HAP-1 (cell line): ENCODE measurements at regions not wholly inside any gene's neighbourhood (a gene's known extent, or its start where the extent isn't known, plus 50 kb on each side); places are given as distances from the start of the nearest gene placed in this dataset.
A peak's percentile ranks its signal among the peaks of the same experiment; 100 is the strongest.

Experiments
- DNase-seq, 2 experiments: peaks; one replicate each; pipeline ENCODE4 v3.0.0-alpha.2; 2016 to 2020; ENCODE audit warnings: low spot score in 2 of 2
- H3K27me3 ChIP-seq: fragments of 250-450 bp; sonication (Bioruptor Pico); 2 replicates; pipeline ENCODE4 v1.5.1; 2020; ENCODE audit warnings: low read depth, mild to moderate bottlenecking, moderate library complexity
- H3K36me3 ChIP-seq: fragments of 250-450 bp; sonication (Bioruptor Pico); replicated peaks from 2 replicates; pipeline ENCODE4 v1.5.1; 2020; ENCODE audit warnings: mild to moderate bottlenecking
- H3K4me1 ChIP-seq: fragments of 250-450 bp; sonication (Bioruptor Pico); 2 replicates; pipeline ENCODE4 v1.5.1; 2020; ENCODE audit warnings: mild to moderate bottlenecking
- H3K4me3 ChIP-seq: fragments of 250-450 bp; sonication (Bioruptor Pico); 2 replicates; pipeline ENCODE4 v1.5.1; 2020; ENCODE audit warnings: mild to moderate bottlenecking, moderate library complexity
- H3K9me3 ChIP-seq: fragments of 250-450 bp; sonication (Bioruptor Pico); 2 replicates; pipeline ENCODE4 v1.5.1; 2020; ENCODE audit warnings: mild to moderate bottlenecking, moderate library complexity
- in situ Hi-C: fragments of 300-500 bp; cut with MboI; formaldehyde crosslinking; loops from 3 replicates; pipeline ENCODE4 v1.14.3; 2020; ENCODE audit warnings: low sequenced_read_pairs, inconsistent platforms, mixed read lengths

DNA sequence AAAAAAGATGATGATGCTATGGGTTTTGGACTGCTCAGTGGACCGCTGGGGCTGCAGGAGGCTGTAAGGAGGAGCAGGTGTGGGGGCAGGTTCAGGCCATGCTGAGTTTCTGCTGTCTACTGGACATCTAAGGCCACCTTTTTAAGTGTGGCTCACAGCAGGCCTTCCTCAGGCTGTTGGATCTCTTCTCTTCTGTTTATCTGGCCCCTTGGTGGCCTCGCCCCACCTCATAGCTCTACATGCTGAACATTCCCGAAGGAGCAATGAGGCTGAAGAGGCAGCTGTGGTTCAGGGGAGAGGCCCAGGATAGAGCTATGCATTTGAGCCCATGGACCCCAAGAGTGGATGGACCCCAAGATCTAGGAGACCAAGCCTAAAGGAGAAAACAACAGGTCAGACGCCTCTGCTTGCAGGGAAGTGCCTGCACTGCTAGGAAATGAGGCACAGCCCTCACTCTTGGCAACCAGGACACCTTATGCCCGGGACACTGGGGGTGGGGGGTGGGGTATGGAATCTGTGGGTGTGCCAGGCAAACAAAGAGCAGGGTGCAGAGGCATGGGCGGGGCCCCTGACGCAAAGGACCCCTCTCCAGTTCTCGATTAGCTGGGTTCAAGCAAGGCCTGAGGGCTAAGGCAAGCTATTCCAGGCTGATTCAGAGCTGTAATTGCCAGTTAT lies 168.9 kb downstream of the BCOR start:
- in situ Hi-C loops: no loop called here
- no peaks in the 10 kb centered on the region for H3K27me3 ChIP-seq
- H3K4me3 ChIP-seq: no peak overlapping the region
- no peaks in the 10 kb centered on the region for H3K36me3 ChIP-seq
- no peak for DNase-seq
- no peaks in the 10 kb centered on the region for H3K4me1 ChIP-seq
- no peaks in the 10 kb centered on the region for H3K9me3 ChIP-seq

GRCh38 chrX:39929379-39930025 lies 168.3 kb downstream of the BCOR start:
- Histone ChIP-seq H3K4me3 (no peak overlapping the region), H3K4me1 (no peaks in the 10 kb centered on the region), H3K9me3 (no peaks in the 10 kb centered on the region), H3K27me3 (no peaks in the 10 kb centered on the region), H3K36me3 (no peaks in the 10 kb centered on the region)
- in situ Hi-C loops: no loop called here
- no peak for DNase-seq

GRCh38 chrX:39930786-39931528 lies 166.8 kb downstream of the BCOR start:
- Histone ChIP-seq H3K9me3 (no peaks in the 10 kb centered on the region), H3K4me3 (no peak overlapping the region), H3K4me1 (no peaks in the 10 kb centered on the region), H3K36me3 (no peaks in the 10 kb centered on the region), H3K27me3 (no peaks in the 10 kb centered on the region)
- DNase-seq: no peak
- in situ Hi-C loops: no loop called here

GRCh38 chrX:39931529-39932282 lies 166.1 kb downstream of the BCOR start:
- in situ Hi-C loops: no loop called here

GRCh38 chrX:39935411-39936064 lies 162.2 kb downstream of the BCOR start:
- Histone ChIP-seq H3K36me3 (no peaks in the 10 kb centered on the region), H3K27me3 (no peaks in the 10 kb centered on the region), H3K9me3 (no peaks in the 10 kb centered on the region), H3K4me1 (no peaks in the 10 kb centered on the region), H3K4me3 (no peak overlapping the region)
- no peak for DNase-seq
- in situ Hi-C loops: no loop called here

More at GRCh38 chrX:39931529-39932282, 166.1 kb downstream of the BCOR start:
- Histone ChIP-seq H3K4me3 (no peak overlapping the region), H3K27me3 (no peaks in the 10 kb centered on the region), H3K4me1 (no peaks in the 10 kb centered on the region), H3K36me3 (no peaks in the 10 kb centered on the region), H3K9me3 (no peaks in the 10 kb centered on the region)
- DNase-seq: no peak

GRCh38 chrX:39936886-39937770 lies 160.6 kb downstream of the BCOR start:
- no peaks in the 10 kb centered on the region for H3K36me3 ChIP-seq
- in situ Hi-C loops: no loop called here
- peak in 1 of 2 experiments; percentile 29 for DNase-seq
- no peaks in the 10 kb centered on the region for H3K9me3 ChIP-seq
- no peak overlapping the region for H3K4me3 ChIP-seq
- no peaks in the 10 kb centered on the region; the same call in 1 of the 2 replicates for H3K4me1 ChIP-seq
- H3K27me3 ChIP-seq: no peaks in the 10 kb centered on the region

DNA sequence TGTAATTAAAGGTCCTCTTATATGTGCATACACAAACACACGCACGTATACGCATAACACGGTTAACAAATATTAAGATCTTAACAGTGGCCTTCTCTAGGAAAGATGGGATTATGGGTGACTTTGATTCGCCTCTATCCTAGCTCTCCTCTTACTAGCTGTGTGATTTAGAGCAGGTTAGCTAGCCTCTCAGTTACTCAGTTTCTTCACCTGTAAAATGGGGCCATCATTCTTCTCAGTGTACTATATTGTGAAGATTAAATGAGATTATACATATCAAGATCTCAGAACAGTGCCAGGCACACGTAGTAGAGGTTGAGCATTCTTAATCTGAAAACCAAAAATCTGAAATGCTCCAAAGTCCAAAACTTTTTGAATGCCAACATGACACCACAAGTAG lies 159.3 kb downstream of the BCOR start:
- DNase-seq: no peak
- Histone ChIP-seq H3K4me3 (no peak overlapping the region), H3K36me3 (no peaks in the 10 kb centered on the region), H3K4me1 (no peaks in the 10 kb centered on the region; the same call in 1 of the 2 replicates), H3K9me3 (no peaks in the 10 kb centered on the region), H3K27me3 (no peaks in the 10 kb centered on the region)
- in situ Hi-C loops: no loop called here

GRCh38 chrX:39939678-39940077 lies 158.1 kb downstream of the BCOR start:
- no peaks in the 10 kb centered on the region; the same call in 1 of the 2 replicates for H3K4me1 ChIP-seq

DNA sequence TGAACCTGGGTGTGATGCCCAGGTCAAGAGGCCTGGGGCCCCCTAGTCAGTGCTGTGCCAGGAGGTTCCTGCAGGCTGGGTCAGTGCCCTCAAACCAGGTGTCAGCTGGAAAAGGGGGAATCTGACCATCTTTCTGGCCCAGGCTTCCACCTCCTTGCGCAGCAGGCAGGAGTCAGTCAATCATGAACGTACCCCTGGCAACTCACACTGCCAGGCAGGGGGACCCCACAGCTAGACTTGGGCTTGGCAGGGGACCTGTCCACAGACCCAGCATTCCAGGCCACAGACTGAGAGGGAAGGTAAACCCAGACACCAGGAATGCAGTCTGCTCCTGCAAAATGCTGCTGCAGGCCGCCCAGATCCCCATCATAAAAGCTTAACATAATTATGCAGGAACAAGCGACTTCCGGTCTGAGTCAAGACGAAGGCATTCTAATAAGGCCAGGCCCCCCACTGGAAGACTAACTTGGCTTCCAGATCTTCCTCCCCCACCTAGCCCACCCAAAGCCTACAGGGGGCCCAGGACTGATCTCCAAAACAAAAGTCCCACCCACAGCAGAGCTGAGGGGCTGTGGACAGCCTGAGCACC lies 156.3 kb downstream of the BCOR start:
- no peaks in the 10 kb centered on the region for H3K27me3 ChIP-seq
- in situ Hi-C loops: no loop called here
- no peaks in the 10 kb centered on the region for H3K9me3 ChIP-seq
- no peaks in the 10 kb centered on the region; the same call in 1 of the 2 replicates for H3K4me1 ChIP-seq
- no peaks in the 10 kb centered on the region for H3K36me3 ChIP-seq
- no peak for DNase-seq
- H3K4me3 ChIP-seq: no peak overlapping the region

More at GRCh38 chrX:39939678-39940077, 158.1 kb downstream of the BCOR start:
- no peak for DNase-seq
- Histone ChIP-seq H3K4me3 (no peak overlapping the region), H3K36me3 (no peaks in the 10 kb centered on the region), H3K9me3 (no peaks in the 10 kb centered on the region), H3K27me3 (no peaks in the 10 kb centered on the region)
- in situ Hi-C loops: no loop called here

DNA sequence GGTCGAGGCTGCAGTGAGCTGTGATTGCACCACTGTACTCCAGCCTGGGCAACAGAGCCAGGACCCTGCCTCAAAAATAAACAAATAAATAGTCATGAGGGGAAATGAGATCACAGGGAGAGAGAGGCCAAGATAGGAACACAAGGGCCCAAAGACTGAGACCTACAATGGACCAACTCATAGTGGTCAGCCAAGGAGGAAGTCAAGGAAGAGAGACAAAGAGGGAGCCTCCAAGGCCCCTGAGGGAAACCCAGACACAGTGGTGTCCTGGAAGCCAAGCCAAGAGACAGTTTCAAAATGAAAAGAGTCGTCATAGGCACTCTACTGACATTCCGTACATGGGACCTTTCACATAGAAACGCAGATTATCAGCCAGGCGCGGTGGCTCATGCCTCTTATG lies 153.3 kb downstream of the BCOR start:
- Histone ChIP-seq H3K9me3 (no peaks in the 10 kb centered on the region), H3K36me3 (no peaks in the 10 kb centered on the region), H3K4me1 (no peaks in the 10 kb centered on the region; the same call in 1 of the 2 replicates), H3K4me3 (no peak overlapping the region), H3K27me3 (no peaks in the 10 kb centered on the region)
- in situ Hi-C loops: no loop called here
- DNase-seq: no peak

- H3K4me1 ChIP-seq: no peaks in the 10 kb centered on the region; the same call in 1 of the 2 replicates
- in situ Hi-C loops: no loop called here
- no peaks in the 10 kb centered on the region for H3K27me3 ChIP-seq
- no peaks in the 10 kb centered on the region for H3K9me3 ChIP-seq
- DNase-seq: no peak
- H3K4me3 ChIP-seq: no peak overlapping the region
- no peaks in the 10 kb centered on the region for H3K36me3 ChIP-seq
Observed at GRCh38 chrX:39945709-39946108, 152.0 kb downstream of the BCOR start.

- Histone ChIP-seq H3K27me3 (no peaks in the 10 kb centered on the region), H3K36me3 (no peaks in the 10 kb centered on the region), H3K9me3 (no peaks in the 10 kb centered on the region), H3K4me1 (no peaks in the 10 kb centered on the region), H3K4me3 (no peak overlapping the region)
- in situ Hi-C loops: no loop called here
- DNase-seq: no peak
Observed at GRCh38 chrX:39946822-39947221, 150.9 kb downstream of the BCOR start.
